SK-N-MC (cell line): ENCODE measurements at regions not wholly inside any gene's neighbourhood (a gene's known extent, or its start where the extent isn't known, plus 50 kb on each side); places are given as distances from the start of the nearest gene placed in this dataset.

ENCODE experiments used
- EZH2 ChIP-seq: fragments of 200-600 bp; sonication (generic); IDR thresholded peaks from one replicate; pipeline ENCODE4 v1.6.1; 2017; ENCODE audit warnings: antibody characterized with exemption
- FOXP2 ChIP-seq: optimal IDR thresholded peaks from 2 replicates; pipeline ENCODE3; 2011; ENCODE audit warnings: mild to moderate bottlenecking, moderate library complexity; ENCODE audit not compliant: insufficient read depth; ENCODE audit errors: extremely low read length, control extremely low read depth
- POLR2AphosphoS5 ChIP-seq: IDR thresholded peaks from 2 replicates; pipeline ENCODE4 v1.6.1; 2012; ENCODE audit warnings: mild to moderate bottlenecking, low read depth, low read length, borderline replicate concordance

DNA sequence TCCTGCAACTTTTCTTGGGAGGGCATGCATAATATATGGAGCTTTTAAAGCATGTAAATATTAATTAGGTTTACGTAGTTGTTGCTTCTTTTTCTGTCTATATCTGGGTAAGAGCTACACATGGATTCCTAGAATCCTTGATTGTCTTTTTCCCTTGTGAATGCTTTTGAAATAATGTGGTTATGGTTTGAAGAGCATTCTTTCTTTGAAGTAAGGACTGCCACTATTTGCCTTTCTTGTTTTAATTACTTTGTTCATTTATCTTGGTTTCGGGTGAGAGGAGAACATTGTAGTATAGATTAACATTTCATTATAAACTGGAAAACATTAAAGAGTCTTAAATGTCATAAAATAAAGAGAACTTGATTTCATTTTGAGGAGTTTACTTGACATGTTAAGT lies 674.0 kb downstream of the ZBBX start:
- TF ChIP-seq EZH2 (no peak), POLR2AphosphoS5 (no peak), FOXP2 (no peak)
